ENCODE measurements at regions not wholly inside any gene's neighbourhood (a gene's known extent, or its start where the extent isn't known, plus 50 kb on each side); places are given as distances from the start of the nearest gene placed in this dataset.

- DNase-seq (ENCODE audit: low read depth in 2 of 2), result no peak
Observed at GRCh38 chr13:50101590-50101989, 86.3 kb downstream of the KCNRG start.

- DNase-seq (ENCODE audit: low read depth in 2 of 2), result no peak
Observed at GRCh38 chr13:50104493-50104892, 89.2 kb downstream of the KCNRG start.

DNA sequence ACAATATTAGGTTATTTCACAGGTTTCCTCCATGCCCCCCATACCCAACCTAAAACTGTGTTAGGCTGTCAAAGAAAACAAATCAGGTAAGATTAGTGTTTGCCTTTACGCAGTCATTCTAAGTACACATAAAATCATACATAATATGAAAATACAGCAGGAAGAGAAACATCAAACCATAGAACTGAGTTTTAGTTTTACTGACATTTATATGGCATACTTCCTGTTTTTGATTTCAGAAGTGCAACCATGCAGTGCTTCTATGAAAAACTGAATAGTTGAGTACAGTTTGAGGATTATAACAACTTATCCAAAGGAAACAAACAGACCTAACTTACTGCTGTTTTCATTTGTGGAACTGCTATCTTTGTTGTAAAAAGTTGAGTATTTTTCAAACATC lies 91.3 kb downstream of the KCNRG start:
- DNase-seq (ENCODE audit: low read depth in 2 of 2), result no peak

DNA sequence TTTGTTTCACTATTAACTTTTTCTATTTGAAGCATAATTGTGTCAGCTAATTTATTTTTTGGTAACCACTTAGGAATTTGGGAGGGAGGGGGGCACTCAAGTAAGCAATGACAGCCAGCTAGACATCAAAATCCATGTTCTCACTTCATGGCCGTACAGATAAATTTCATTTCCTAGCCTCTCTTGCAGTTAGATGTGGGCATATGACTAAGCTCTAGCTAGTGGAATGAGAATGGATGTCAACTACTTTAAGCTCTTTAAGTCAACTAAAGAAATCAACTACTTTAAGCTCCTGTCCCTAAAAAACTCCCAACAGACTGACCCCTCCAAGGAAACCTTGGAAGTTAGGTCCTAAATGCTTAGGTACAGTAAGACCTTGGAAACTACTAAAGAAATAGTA lies 92.0 kb downstream of the KCNRG start:
- DNase-seq (ENCODE audit: low read depth in 2 of 2), result no peak

DNA sequence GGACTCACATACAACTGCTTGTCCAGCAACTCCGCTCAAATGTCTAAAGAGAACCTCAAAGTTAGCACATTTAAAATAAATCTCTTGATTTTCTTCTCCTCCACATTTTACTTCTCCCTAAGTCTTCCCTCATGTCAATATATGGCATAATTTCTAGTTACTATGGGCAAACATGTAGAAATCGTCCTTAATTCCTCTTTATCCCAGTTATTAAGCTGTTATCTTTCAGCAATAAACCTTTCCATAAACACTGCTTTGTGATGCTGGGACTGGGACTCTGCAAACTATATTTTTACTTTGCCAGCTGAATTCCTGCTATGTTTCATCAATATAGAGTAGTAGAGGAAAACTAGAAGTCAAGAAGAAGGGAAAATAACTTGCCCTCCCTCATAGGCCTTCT lies 99.7 kb downstream of the KCNRG start:
- DNase-seq (ENCODE audit: low read depth in 2 of 2), result no peak

GRCh38 chr13:50115695-50116094 lies 100.5 kb downstream of the KCNRG start:
- no peak for DNase-seq (ENCODE audit: low read depth in 2 of 2)

DNA sequence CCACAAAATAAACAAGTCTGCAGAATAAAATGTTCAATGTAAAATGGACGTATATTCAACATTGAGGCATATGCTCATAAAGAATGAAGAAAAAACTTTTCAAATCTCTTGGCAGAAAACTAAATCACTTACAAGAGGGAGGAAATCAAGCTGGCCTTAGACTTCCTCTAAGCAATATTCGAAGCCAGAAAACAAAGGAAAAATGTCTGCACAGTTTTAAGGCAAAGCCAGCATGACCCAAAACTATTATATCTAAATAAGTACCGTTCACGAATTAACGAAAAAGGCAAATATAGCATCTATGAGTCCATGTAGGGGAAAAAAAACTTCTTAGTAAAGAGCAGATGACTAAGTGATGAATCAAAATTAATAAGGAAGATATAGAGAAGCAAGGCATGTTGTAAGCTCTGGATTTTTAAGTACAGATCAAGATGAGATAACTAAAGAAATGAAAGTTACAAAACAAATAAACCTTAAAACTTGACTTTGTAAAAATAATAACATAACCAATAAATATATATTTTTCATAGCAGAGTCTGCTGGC lies 101.3 kb downstream of the KCNRG start:
- no peak for DNase-seq (ENCODE audit: low read depth in 2 of 2)

DNA sequence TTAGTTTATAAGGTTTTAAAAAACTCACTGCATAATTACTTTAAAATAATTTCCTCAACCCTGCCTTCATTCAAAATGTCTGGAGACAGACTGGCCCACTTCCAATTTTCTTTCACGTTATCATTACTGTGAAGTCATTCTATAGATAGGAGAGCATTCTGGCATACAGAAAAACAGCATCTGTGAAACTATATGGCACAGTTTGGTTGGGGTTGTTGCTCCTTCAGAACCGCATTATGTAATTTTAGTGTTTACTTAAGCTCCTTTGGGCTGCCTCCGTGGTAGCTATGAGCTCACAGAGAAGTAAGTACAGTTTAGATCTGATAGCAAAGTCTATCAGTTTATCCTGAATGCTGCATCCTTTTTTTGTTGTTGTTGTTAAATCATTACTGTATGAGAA lies 104.3 kb downstream of the KCNRG start:
- no peak for DNase-seq (ENCODE audit: low read depth in 2 of 2)

DNA sequence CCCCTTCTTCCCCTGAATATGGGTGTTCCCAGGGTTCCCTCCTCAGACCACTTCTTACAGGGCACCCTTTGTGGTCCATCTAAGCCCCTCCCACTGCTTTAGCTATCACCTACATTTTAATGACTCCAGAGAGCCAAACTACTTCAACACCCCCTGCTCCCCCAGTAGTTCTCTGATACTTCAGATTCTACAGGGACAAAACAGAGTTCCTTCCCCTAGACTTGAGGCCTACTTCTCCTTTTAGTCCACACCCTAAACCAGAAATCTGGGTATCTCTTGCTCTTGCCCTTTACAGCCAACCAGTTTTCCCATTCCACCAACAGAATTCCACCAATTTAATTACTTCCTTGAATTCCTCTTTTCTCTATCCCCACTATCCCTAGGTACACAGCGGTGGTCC lies 107.2 kb downstream of the KCNRG start:
- DNase-seq (ENCODE audit: low read depth in 2 of 2), result no peak

DNA sequence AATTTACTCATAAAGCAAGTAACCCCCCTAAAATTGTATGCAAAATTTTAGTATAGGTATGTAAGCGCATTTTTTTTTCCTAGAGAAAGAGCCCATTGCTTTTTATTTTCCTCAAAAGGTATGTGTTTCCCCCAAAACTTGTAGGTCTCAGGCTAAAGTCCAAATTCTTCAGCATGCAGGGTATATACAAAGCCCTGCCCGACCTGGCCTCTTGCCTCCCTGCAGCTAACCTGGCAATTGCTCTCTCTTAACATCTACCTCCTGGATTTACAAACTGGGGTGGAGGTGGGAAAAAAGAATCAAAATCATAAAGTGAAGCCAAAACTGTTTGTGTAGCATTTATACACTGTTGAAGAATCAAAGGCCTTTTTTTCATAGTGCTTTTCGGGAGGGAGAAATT lies 107.8 kb downstream of the KCNRG start:
- DNase-seq (ENCODE audit: low read depth in 2 of 2), result no peak

GRCh38 chr13:50123515-50123861 lies 108.2 kb downstream of the KCNRG start:
- no peak for DNase-seq (ENCODE audit: low read depth in 2 of 2)

- peak; percentile 62 to 65 for DNase-seq (ENCODE audit: low read depth in 2 of 2)
Observed at GRCh38 chr13:50123862-50124535, 108.8 kb downstream of the KCNRG start.

DNA sequence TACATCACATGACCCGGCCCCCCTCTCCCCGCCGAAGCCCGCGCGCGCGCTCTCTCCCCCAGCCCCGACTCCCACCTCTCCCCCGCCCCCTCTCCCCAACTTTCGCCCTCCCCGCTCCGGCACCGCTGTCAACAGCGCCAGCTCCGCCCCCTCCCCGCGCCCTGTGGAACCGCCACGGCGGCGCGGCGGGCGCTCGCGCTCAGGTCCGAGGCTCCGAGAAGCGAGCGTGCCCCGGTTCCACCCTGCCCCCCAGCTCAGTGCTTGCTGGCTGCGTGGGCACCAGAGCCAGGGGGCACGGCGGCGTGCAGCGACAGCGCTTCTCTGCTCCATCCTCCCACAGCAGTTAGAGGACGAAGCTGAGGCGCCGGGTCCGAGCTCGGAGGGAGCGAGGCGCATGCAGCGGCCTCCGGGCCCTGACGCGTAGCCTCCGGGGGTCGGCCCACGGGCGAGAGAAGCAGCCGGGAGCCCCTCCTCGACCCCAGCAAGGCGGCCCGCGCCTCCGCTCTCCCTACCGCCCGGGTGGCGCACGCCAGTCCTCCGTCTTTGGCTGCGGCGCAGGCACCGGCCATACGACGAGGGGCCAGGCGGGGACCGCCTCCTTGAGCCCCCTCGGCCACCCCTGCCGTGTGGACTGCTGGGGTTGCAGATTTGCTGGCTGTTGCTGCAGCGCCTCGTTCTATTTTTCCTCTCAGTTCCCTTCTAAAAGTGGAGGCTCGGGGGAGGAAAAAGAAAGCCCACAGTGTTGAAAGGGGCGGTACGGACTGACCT lies 109.5 kb downstream of the KCNRG start:
- peak; percentile 93 to 99 for DNase-seq (ENCODE audit: low read depth in 2 of 2)

- DNase-seq (ENCODE audit: low read depth in 2 of 2), result no peak
Observed at GRCh38 chr13:50125304-50125553, 110.0 kb downstream of the KCNRG start.

DNA sequence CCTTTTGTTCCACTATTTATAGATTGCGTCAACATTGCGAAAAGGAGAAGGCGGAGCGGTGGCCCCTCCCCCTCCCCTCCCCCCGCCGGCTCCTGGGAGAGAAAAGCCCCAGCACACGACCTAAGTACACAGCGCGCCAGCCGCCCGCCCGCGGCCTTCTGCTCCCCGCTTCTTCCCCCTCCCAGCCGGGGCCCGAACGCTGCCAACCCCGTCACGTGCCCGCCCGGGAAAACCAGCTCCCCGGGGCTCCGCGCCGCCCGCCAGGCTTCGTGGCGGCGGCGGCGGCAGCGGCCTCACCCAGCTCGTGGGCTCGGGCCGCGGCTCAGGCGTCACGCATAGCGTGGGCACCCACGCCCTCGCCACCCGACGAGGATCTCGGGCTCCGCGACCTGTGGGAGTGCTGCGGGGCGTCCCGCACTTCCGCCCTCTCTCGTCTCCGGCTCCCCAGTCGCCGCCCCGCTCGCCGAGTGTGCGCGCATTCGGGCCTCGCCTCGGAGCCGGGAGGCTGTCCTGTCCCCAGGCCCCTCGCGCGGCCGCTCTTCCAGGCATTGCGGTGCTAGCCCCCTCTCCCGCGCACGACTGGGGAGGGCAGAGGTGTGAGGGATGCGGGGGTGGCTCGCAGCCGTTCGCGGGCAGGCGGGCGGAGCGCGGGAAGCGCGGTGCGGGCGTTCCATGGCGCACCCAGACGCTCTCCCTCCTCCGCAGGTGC lies 110.5 kb downstream of the KCNRG start:
- peak; percentile 78 to 84 for DNase-seq (ENCODE audit: low read depth in 2 of 2)

GRCh38 chr13:50126263-50126992 lies 111.2 kb downstream of the KCNRG start:
- DNase-seq (ENCODE audit: low read depth in 2 of 2), result no peak

- DNase-seq (ENCODE audit: low read depth in 2 of 2), result peak in 1 of 2 donors; percentile 67
Observed at GRCh38 chr13:50126993-50127725, 111.9 kb downstream of the KCNRG start.

- no peak for DNase-seq (ENCODE audit: low read depth in 2 of 2)
Observed at GRCh38 chr13:50127726-50128291, 112.6 kb downstream of the KCNRG start.

GRCh38 chr13:50128428-50128931 lies 113.2 kb downstream of the KCNRG start:
- no peak for DNase-seq (ENCODE audit: low read depth in 2 of 2)

GRCh38 chr13:50129081-50129705 lies 113.9 kb downstream of the KCNRG start:
- no peak for DNase-seq (ENCODE audit: low read depth in 2 of 2)

GRCh38 chr13:50129706-50130122 lies 114.5 kb downstream of the KCNRG start:
- no peak for DNase-seq (ENCODE audit: low read depth in 2 of 2)
